HepG2 (cell line): ENCODE measurements at regions not wholly inside any gene's neighbourhood (a gene's known extent, or its start where the extent isn't known, plus 50 kb on each side); places are given as distances from the start of the nearest gene placed in this dataset.

ENCODE experiments used
- ATAC-seq: fragments of 200-7000 bp; cut with Tn5 transposase; 3 replicates; pipeline ENCODE4 v1.9.1; 2020; ENCODE audit warnings: mild to moderate bottlenecking, moderate library complexity
- BruUV-seq: library from RNA; stranded (reverse); fragments of 400-500 nt; replicated peaks from 2 replicates; lab custom pipeline; 2021; lab: Mats Ljungman, UMichigan
- CTCF ChIA-PET: fragments of 300-600 bp; formaldehyde crosslinking; extraction: SDS; loops from one replicate; lab custom pipeline; 2021; ENCODE audit warnings: low total read pairs, inconsistent platforms, low intra/inter-chr PET ratio; lab: Yijun Ruan, JAX
- POLR2A ChIA-PET: fragments of 350-600 bp; sonication (Branson Sonifier 250); formaldehyde crosslinking; loops from one replicate; lab custom pipeline; 2020; ENCODE audit warnings: antibody characterized with exemption, inconsistent platforms; lab: Yijun Ruan, JAX
- DNase-seq: peaks from one replicate; pipeline ENCODE4 v3.0.0-alpha.2; 2015; ENCODE audit warnings: low spot score
- FAIRE-seq: peaks from 3 replicates; lab custom pipeline; 2011; peaks lifted over from hg19 to GRCh38; lab: Jason Lieb, UNC
- H2AFZ ChIP-seq: one replicate; pipeline ENCODE4 v1.6.1; 2011; ENCODE audit warnings: low read length, inconsistent platforms
- H3K27ac ChIP-seq: fragments of 300-600 bp; 3 replicates; pipeline ENCODE4 v1.8.0; 2011; ENCODE audit warnings: mixed run types, mild to moderate bottlenecking, mixed read lengths, low read length, inconsistent platforms; ENCODE audit not compliant: insufficient read depth; ENCODE audit errors: extremely low read length
- H3K27me3 ChIP-seq, 2 experiments: fragments of 200-600 bp in 1 of 2; 2 replicates in 1 of 2; 3 replicates in 1 of 2; pipeline versions ENCODE4 v1.6.0 to v1.8.0; 2011; ENCODE audit warnings: low read length in 2 of 2, mild to moderate bottlenecking in 2 of 2, moderate library complexity in 2 of 2, inconsistent platforms in 1 of 2; ENCODE audit not compliant: insufficient read depth in 2 of 2, control insufficient read depth in 1 of 2
- H3K36me3 ChIP-seq, 2 experiments: fragments of 200-600 bp in 1 of 2; replicated peaks in 1 of 2; 2 replicates in 1 of 2; 3 replicates in 1 of 2; pipeline versions ENCODE4 v1.5.1 to v1.8.0; 2011; ENCODE audit warnings: low read length in 2 of 2, inconsistent platforms in 1 of 2; ENCODE audit not compliant: insufficient read depth in 2 of 2, control insufficient read depth in 1 of 2
- H3K4me1 ChIP-seq: 2 replicates; pipeline ENCODE4 v1.5.1; 2012; ENCODE audit warnings: low read length, inconsistent platforms; ENCODE audit not compliant: insufficient read depth
- H3K4me2 ChIP-seq: 2 replicates; pipeline ENCODE4 v1.6.0; 2011; ENCODE audit warnings: low read depth, low read length, inconsistent platforms
- H3K4me3 ChIP-seq, 3 experiments: fragments of 200-600 bp in 1 of 3; sonication (generic), shearing (Covaris generic) in 1 of 3; replicated peaks in 1 of 3; 2 replicates each; pipeline ENCODE4 v1.5.1; 2011 to 2016; ENCODE audit warnings: low read length in 3 of 3, inconsistent platforms in 2 of 3, low read depth in 2 of 3, mild to moderate bottlenecking in 2 of 3, control low read depth in 1 of 3, mixed read lengths in 1 of 3; ENCODE audit not compliant: insufficient read depth in 1 of 3
- H3K79me2 ChIP-seq: one replicate; pipeline ENCODE4 v1.6.1; 2011; ENCODE audit warnings: low read length, inconsistent platforms; ENCODE audit not compliant: insufficient read depth
- H3K9ac ChIP-seq: 2 replicates; pipeline ENCODE4 v1.6.0; 2011; ENCODE audit warnings: mild to moderate bottlenecking, low read depth, low read length, inconsistent platforms; ENCODE audit not compliant: insufficient read depth
- H3K9me3 ChIP-seq: 2 replicates; pipeline ENCODE4 v1.5.1; 2012; ENCODE audit warnings: mild to moderate bottlenecking, low read length
- H4K20me1 ChIP-seq: 2 replicates; pipeline ENCODE4 v1.6.0; 2011; ENCODE audit warnings: inconsistent platforms, mild to moderate bottlenecking, low read length, moderate library complexity; ENCODE audit not compliant: insufficient read depth
- FOSL2 ChIP-seq: sonication (generic); formaldehyde crosslinking; IDR thresholded peaks from 2 replicates; pipeline ENCODE4 v1.4.0; 2020; ENCODE audit warnings: missing genetic modification reagents
- HNF4G ChIP-seq, 2 experiments: sonication (generic) in 1 of 2; formaldehyde crosslinking in 1 of 2; IDR thresholded peaks; 2 replicates each; pipeline versions ENCODE4 v1.4.0 to v1.6.1; 2011 to 2020; ENCODE audit warnings: borderline replicate concordance in 2 of 2, low read depth in 2 of 2, mild to moderate bottlenecking in 2 of 2, low read length in 1 of 2, missing genetic modification reagents in 1 of 2, moderate library complexity in 1 of 2
- KAT8 ChIP-seq: IDR thresholded peaks from 2 replicates; pipeline ENCODE4 v1.6.1; 2016; ENCODE audit warnings: missing genetic modification reagents, missing compliant biosample characterization
- NFATC3 ChIP-seq: sonication (generic); formaldehyde crosslinking; IDR thresholded peaks from 2 replicates; pipeline ENCODE4 v1.5.1; 2020; ENCODE audit warnings: mild to moderate bottlenecking, missing genetic modification reagents
- POLR2AphosphoS2 ChIP-seq: IDR thresholded peaks from 2 replicates; pipeline ENCODE4 v1.6.1; 2011; ENCODE audit warnings: low read depth, low read length, improper control_type of control experiment
- TCF7 ChIP-seq: sonication (generic); IDR thresholded peaks from 2 replicates; pipeline ENCODE4 v1.6.1; 2016; ENCODE audit warnings: antibody characterized with exemption, low read depth
- WGBS: methylation state at CpG from one replicate; pipeline ENCODE4 v1.1.6; 2017; ENCODE audit warnings: low lambda C conversion rate; 5-methylcytosine and 5-hydroxymethylcytosine counted together
- in situ Hi-C: cut with HindIII; loops from 2 replicates; pipeline ENCODE4 v1.10.0; 2017; ENCODE audit warnings: low pct_unique_long_range_greater_than_20kb; ENCODE audit not compliant: extremely low pct_ligation_motif_present
- intact Hi-C: fragments of 100-400 bp; cut with micrococcal nuclease; formaldehyde crosslinking; loops from one replicate; pipeline ENCODE4 v1.10.0; 2022; ENCODE audit not compliant: unreplicated experiment
- TF ChIP-seq, protein P1 (sequence below): sonication (generic); formaldehyde crosslinking; IDR thresholded peaks from 2 replicates; pipeline ENCODE4 v1.5.0; 2020; ENCODE audit warnings: missing genetic modification reagents, mild to moderate bottlenecking, borderline replicate concordance
- TF ChIP-seq, protein P2 (sequence below): IDR thresholded peaks from 2 replicates; pipeline ENCODE4 v1.6.1; 2016; ENCODE audit warnings: low read depth

DNA sequence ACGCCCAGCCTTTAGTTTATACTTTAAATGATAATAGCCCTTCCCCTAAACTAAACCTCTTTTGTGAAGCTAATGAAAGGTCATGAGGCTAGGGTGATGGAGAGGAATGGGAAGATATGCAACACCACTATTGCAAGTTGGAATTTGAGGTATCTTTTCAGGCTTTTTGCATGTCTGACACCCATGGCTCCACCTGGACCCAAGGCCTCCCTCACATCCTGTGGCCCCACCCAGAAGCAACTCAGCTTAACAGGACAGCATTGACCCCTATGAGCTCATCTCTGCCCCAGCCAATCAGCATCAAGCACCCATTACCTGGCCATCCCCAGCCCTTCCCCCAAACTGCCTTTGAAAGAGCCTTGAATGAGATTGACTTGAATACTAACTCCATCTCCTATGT lies 674.2 kb upstream of the NRP1 start (continued):
- TF ChIP-seq NFATC3 (no peak), POLR2AphosphoS2 (no peak), HNF4G (IDR thresholded peaks at IDR 0.05; ENCODE audit: borderline replicate concordance, low read depth, low read length) (no peak), HNF4G (CRISPR knock-in tag; IDR thresholded peaks at IDR 0.05; ENCODE audit: borderline replicate concordance, low read depth) (no peak), KAT8 (CRISPR knock-in tag) (no peak)
- TF ChIP-seq, protein P1, sequence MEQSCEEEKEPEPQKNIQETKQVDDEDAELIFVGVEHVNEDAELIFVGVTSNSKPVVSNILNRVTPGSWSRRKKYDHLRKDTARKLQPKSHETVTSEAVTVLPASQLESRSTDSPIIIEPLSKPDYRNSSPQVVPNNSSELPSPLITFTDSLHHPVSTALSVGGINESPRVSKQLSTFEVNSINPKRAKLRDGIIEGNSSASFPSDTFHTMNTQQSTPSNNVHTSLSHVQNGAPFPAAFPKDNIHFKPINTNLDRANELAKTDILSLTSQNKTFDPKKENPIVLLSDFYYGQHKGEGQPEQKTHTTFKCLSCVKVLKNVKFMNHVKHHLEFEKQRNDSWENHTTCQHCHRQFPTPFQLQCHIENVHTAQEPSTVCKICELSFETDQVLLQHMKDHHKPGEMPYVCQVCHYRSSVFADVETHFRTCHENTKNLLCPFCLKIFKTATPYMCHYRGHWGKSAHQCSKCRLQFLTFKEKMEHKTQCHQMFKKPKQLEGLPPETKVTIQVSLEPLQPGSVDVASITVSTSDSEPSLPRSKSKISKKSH = no peak

DNA sequence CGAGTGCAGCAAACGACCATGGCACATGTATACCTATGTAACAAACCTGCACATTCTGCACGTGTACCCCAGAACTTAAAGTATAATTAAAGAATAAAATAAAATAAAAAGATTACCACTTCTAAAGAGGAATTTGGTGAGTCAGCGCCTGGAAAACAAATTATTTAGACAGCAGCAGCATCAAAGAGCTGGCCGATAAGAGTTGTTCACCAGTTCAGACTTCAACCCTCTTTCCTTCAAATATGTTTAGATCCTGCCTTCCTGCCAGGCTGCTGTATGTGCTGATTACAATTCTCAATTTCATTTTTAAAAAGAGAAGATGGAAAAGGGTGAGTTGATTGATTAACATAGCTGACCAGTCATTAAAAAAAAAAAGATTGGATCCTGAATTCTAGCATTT lies 672.0 kb upstream of the NRP1 start:
- CTCF ChIA-PET = no interaction called here
- TF ChIP-seq FOSL2 (0 out of 2 replicates have a peak, but pooled peaks have one; percentile 5), TCF7 (peak; percentile 40; the same call in 1 of the 2 replicates)
- TF ChIP-seq, protein P2, sequence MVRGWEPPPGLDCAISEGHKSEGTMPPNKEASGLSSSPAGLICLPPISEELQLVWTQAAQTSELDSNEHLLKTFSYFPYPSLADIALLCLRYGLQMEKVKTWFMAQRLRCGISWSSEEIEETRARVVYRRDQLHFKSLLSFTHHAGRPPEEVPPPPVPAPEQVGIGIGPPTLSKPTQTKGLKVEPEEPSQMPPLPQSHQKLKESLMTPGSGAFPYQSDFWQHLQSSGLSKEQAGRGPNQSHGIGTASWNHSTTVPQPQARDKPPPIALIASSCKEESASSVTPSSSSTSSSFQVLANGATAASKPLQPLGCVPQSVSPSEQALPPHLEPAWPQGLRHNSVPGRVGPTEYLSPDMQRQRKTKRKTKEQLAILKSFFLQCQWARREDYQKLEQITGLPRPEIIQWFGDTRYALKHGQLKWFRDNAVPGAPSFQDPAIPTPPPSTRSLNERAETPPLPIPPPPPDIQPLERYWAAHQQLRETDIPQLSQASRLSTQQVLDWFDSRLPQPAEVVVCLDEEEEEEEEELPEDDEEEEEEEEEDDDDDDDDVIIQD (CRISPR knock-in tag) = no peak
- BruUV-seq = no TSS peak

More for the DNA sequence above, 672.0 kb upstream of the NRP1 start:
- Histone ChIP-seq H2AFZ (no peak overlapping the region), H3K36me3 (no peaks in the 10 kb centered on the region), H3K9me3 (no peaks in the 10 kb centered on the region), H4K20me1 (no peaks in the 10 kb centered on the region), H3K79me2 (no peaks in the 10 kb centered on the region), H3K9ac (no peak overlapping the region), H3K27me3 (no peaks in the 10 kb centered on the region), H3K4me3 (no peak overlapping the region), H3K4me2 (peak overlapping the region; percentile 14; the same call in 1 of the 2 replicates), H3K27ac (no peak overlapping the region), H3K4me1 (peaks cover 13% of the 10 kb centered on the region)
- FAIRE-seq = no peak
- peak; percentile 31 for DNase-seq
- intact Hi-C loops = no loop called here
- POLR2A ChIA-PET = no interaction called here
- WGBS = 3% methylated on average over 5 of the region's 5 CpGs
- ATAC-seq = peak; percentile 57; the same call in 1 of the 3 replicates
- in situ Hi-C loops = no loop called here
